Nephron progenitor cell (in vitro differentiated cells): ENCODE measurements at regions not wholly inside any gene's neighbourhood (a gene's known extent, or its start where the extent isn't known, plus 50 kb on each side); places are given as distances from the start of the nearest gene placed in this dataset.

Experiments
- DNase-seq: peaks from one replicate; pipeline ENCODE4 v3.0.0; 2021
- H3K27ac Mint-ChIP-seq: 2 replicates; pipeline ENCODE4 v1.8.0; 2021; ENCODE audit warnings: mild to moderate bottlenecking, moderate library complexity, mixed read lengths
- H3K27me3 Mint-ChIP-seq: 2 replicates; pipeline ENCODE4 v1.8.0; 2021; ENCODE audit warnings: mild to moderate bottlenecking, low read depth, mixed read lengths; ENCODE audit not compliant: poor library complexity
- H3K36me3 Mint-ChIP-seq: 2 replicates; pipeline ENCODE4 v1.8.0; 2021; ENCODE audit warnings: low read depth, mixed read lengths
- H3K4me1 Mint-ChIP-seq: 2 replicates; pipeline ENCODE4 v1.8.0; 2021; ENCODE audit warnings: mixed read lengths
- H3K4me3 Mint-ChIP-seq: 2 replicates; pipeline ENCODE4 v1.8.0; 2021; ENCODE audit warnings: mild to moderate bottlenecking, moderate library complexity, mixed read lengths
- H3K9me3 Mint-ChIP-seq: 2 replicates; pipeline ENCODE4 v1.8.0; 2021; ENCODE audit warnings: mild to moderate bottlenecking, moderate library complexity, mixed read lengths
- CTCF ChIP-seq: fragments of 200-600 bp; sonication (generic); IDR thresholded peaks from 2 replicates; pipeline ENCODE4 v1.5.0; 2021; ENCODE audit warnings: antibody characterized with exemption

- Mint-ChIP-seq H3K9me3 (peaks cover 13% of the 10 kb centered on the region), H3K4me1 (peaks cover 18% of the 10 kb centered on the region), H3K27ac (no peak overlapping the region), H3K36me3 (no peaks in the 10 kb centered on the region), H3K4me3 (no peak overlapping the region), H3K27me3 (peaks cover 8% of the 10 kb centered on the region)
- TF ChIP-seq CTCF: no peak
- DNase-seq: no peak
Measured at GRCh38 chr6:149127212-149127611, 190.3 kb upstream of the TAB2 start.

GRCh38 chr6:149128489-149129145 lies 188.9 kb upstream of the TAB2 start:
- peaks cover 32% of the 10 kb centered on the region for H3K4me1 Mint-ChIP-seq
- no peak overlapping the region for H3K27ac Mint-ChIP-seq
- no peak overlapping the region for H3K4me3 Mint-ChIP-seq
- no peak for DNase-seq
- no peak for TF ChIP-seq CTCF
- no peaks in the 10 kb centered on the region for H3K36me3 Mint-ChIP-seq
- H3K9me3 Mint-ChIP-seq: peaks cover 19% of the 10 kb centered on the region
- H3K27me3 Mint-ChIP-seq: peaks cover 10% of the 10 kb centered on the region

GRCh38 chr6:149129371-149130077 lies 188.0 kb upstream of the TAB2 start:
- DNase-seq: no peak
- H3K27ac Mint-ChIP-seq: no peak overlapping the region

DNA sequence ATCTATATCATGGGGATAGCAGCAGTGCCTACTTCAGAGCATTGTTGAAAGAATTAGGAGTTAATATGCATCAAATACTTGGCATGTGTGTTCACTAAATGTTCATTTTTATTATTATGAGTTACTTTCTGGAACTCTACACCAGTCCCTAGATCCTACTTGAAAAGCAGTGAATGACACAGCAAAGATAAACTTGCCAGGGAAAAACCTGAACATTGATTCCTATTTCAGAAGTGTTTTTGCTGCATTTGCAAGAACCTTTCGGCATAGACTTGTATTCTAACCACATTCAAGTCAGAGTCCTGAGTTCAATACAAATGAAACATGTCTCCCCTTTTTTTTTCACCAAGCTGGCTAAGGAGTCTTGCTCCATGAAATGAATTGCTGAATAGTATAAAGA lies 187.4 kb upstream of the TAB2 start:
- Mint-ChIP-seq H3K27me3 (peaks cover 10% of the 10 kb centered on the region), H3K9me3 (peaks cover 19% of the 10 kb centered on the region), H3K36me3 (no peaks in the 10 kb centered on the region), H3K4me1 (peaks cover 32% of the 10 kb centered on the region), H3K27ac (no peak overlapping the region), H3K4me3 (no peak overlapping the region)
- TF ChIP-seq CTCF: no peak
- no peak for DNase-seq

More at GRCh38 chr6:149129371-149130077, 188.0 kb upstream of the TAB2 start:
- Mint-ChIP-seq H3K4me3 (no peak overlapping the region), H3K36me3 (no peaks in the 10 kb centered on the region), H3K9me3 (peaks cover 19% of the 10 kb centered on the region), H3K4me1 (peaks cover 32% of the 10 kb centered on the region), H3K27me3 (peaks cover 10% of the 10 kb centered on the region)
- no peak for TF ChIP-seq CTCF

DNA sequence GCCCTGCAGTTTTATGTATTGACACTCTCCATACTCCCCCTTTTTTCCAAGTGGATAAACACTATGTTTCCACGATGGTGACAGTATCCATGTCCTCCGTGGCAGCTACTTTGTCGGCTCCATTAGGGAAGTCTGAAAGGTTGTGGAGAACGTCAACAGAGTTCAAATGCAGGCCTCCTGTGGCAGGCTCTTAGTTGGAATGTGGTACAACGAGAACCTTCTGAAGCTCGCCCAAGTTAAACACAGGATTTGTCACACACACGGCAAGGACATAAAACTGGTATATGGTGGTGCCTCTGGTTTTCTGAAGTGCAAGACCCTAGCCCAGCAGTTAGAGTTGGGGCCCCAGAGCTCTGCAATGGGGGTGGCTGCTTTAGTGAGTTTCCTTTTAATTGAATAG lies 187.0 kb upstream of the TAB2 start:
- Mint-ChIP-seq H3K4me1 (peaks cover 32% of the 10 kb centered on the region), H3K27me3 (peaks cover 7% of the 10 kb centered on the region), H3K27ac (no peak overlapping the region), H3K9me3 (peaks cover 15% of the 10 kb centered on the region), H3K4me3 (no peak overlapping the region), H3K36me3 (no peaks in the 10 kb centered on the region)
- TF ChIP-seq CTCF: no peak
- DNase-seq: no peak

DNA sequence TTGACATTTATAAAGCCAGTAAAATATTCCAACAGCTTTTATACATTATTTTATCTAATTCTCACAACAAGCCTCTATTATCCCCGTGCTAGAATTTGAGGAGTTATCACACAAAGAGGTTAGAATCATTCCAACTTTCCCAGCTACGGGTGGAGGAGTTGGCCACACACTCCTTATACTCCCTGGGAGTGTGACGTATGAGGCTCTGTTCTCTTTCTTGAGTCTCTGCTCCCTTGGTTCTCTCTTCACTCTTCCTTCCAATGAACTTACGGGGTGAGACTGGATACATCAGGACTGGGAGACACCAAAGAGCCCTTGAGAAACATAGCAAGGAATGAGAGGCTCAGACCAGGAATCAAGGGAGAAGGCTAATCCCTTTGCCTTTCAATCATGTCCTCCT lies 185.6 kb upstream of the TAB2 start:
- Mint-ChIP-seq H3K27me3 (peaks cover 7% of the 10 kb centered on the region), H3K27ac (no peak overlapping the region), H3K9me3 (peaks cover 8% of the 10 kb centered on the region), H3K36me3 (no peaks in the 10 kb centered on the region), H3K4me3 (no peak overlapping the region), H3K4me1 (peaks cover 32% of the 10 kb centered on the region)
- no peak for DNase-seq
- TF ChIP-seq CTCF: no peak
